Tibial artery (tissue), 4 donors: ENCODE measurements at regions not wholly inside any gene's neighbourhood (a gene's known extent, or its start where the extent isn't known, plus 50 kb on each side); places are given as distances from the start of the nearest gene placed in this dataset.

Experiments used
- DNase-seq, 2 donors: peaks; one replicate each; pipeline ENCODE4 v3.0.0-alpha.2; 2019
- H3K27ac ChIP-seq, 2 donors: fragments of 200-600 bp; sonication (generic) in 1 of 2; 1 replicate in 1 of 2; 2 replicates in 1 of 2; pipeline ENCODE4 v1.5.1; 2018 to 2019; ENCODE audit warnings: mild to moderate bottlenecking in 1 of 2
- H3K27me3 ChIP-seq, 2 donors: fragments of 200-600 bp; sonication (generic) in 1 of 2; one replicate each; pipeline versions ENCODE4 v1.5.1 to v1.6.0; 2016 to 2019
- H3K36me3 ChIP-seq, 3 donors: fragments of 200-600 bp; sonication (generic) in 2 of 3; one replicate each; pipeline ENCODE4 v1.5.1; 2016 to 2019; ENCODE audit warnings: mild to moderate bottlenecking in 2 of 3
- H3K4me1 ChIP-seq, 4 donors: fragments of 200-600 bp; sonication (generic) in 2 of 4; 1 replicate in 3 of 4; 2 replicates in 1 of 4; pipeline ENCODE4 v1.5.1; 2016 to 2019
- H3K4me3 ChIP-seq, 2 donors: fragments of 200-600 bp; sonication (generic) in 1 of 2; 1 replicate in 1 of 2; 2 replicates in 1 of 2; pipeline ENCODE4 v1.5.1; 2018 to 2019; ENCODE audit warnings: mild to moderate bottlenecking in 2 of 2
- H3K9me3 ChIP-seq, 3 donors: fragments of 200-600 bp; sonication (generic) in 1 of 3; one replicate each; pipeline ENCODE4 v1.5.1; 2016 to 2019
- CTCF ChIP-seq, 2 experiments: fragments of 200-600 bp in 1 of 2; fragments of 450-650 bp in 1 of 2; IDR thresholded peaks; one replicate each; pipeline ENCODE4 v1.5.1; 2017 to 2019; ENCODE audit warnings: antibody characterized with exemption in 2 of 2, mild to moderate bottlenecking in 1 of 2, moderate library complexity in 1 of 2
- intact Hi-C: fragments of 100-400 bp; cut with DNase I; formaldehyde crosslinking; loops from one replicate; pipeline ENCODE4 v1.15.0; 2023; ENCODE audit warnings: low total_unique reads

GRCh38 chr9:14031810-14032209, 282.1 kb downstream of the NFIB start:
- no peaks in the 10 kb centered on the region for H3K9me3 ChIP-seq
- H3K36me3 ChIP-seq = no peaks in the 10 kb centered on the region
- H3K4me3 ChIP-seq = no peak overlapping the region
- H3K4me1 ChIP-seq = peaks cover 0 to 53% (median 26%) of the 10 kb centered on the region in 4 donors
- DNase-seq = no peak
- intact Hi-C loops = loop anchor here (10.0 kb wide), 1 partner anchor 53 kb away; no protein-coding TSS in a partner anchor
- no peaks in the 10 kb centered on the region for H3K27me3 ChIP-seq
- H3K27ac ChIP-seq = peak overlapping the region; percentile 74 to 80
- no peak for TF ChIP-seq CTCF (IDR thresholded peaks at IDR 0.05)

GRCh38 chr9:14031060-14031414, 282.9 kb downstream of the NFIB start:
- intact Hi-C loops = loop anchor here (10.0 kb wide), 1 partner anchor 54 kb away; no protein-coding TSS in a partner anchor
- no peaks in the 10 kb centered on the region for H3K27me3 ChIP-seq
- H3K4me3 ChIP-seq = peak overlapping the region; percentile 19 to 30
- peak in 1 of 2 experiments; percentile 35 for TF ChIP-seq CTCF (IDR thresholded peaks at IDR 0.05)
- peaks cover 0 to 59% (median 28%) of the 10 kb centered on the region in 4 donors for H3K4me1 ChIP-seq
- H3K36me3 ChIP-seq = no peaks in the 10 kb centered on the region
- no peaks in the 10 kb centered on the region for H3K9me3 ChIP-seq
- peak; percentile 34 to 74 for DNase-seq
- peak overlapping the region; percentile 74 to 80 for H3K27ac ChIP-seq

GRCh38 chr9:14030375-14031059, 283.4 kb downstream of the NFIB start:
- no peaks in the 10 kb centered on the region for H3K27me3 ChIP-seq
- DNase-seq = no peak
- peak overlapping the region; percentile 74 to 80 for H3K27ac ChIP-seq
- no peaks in the 10 kb centered on the region for H3K9me3 ChIP-seq
- H3K4me1 ChIP-seq = peaks cover 0 to 59% (median 28%) of the 10 kb centered on the region in 4 donors
- no peak for TF ChIP-seq CTCF (IDR thresholded peaks at IDR 0.05)
- intact Hi-C loops = loop anchor here (10.0 kb wide), 1 partner anchor 54 kb away; no protein-coding TSS in a partner anchor
- H3K4me3 ChIP-seq = peak overlapping the region; percentile 19 to 30
- H3K36me3 ChIP-seq = no peaks in the 10 kb centered on the region

GRCh38 chr9:14029806-14030374, 284.1 kb downstream of the NFIB start:
- Histone ChIP-seq H3K27me3 (no peaks in the 10 kb centered on the region), H3K9me3 (no peaks in the 10 kb centered on the region), H3K27ac (peak overlapping the region; percentile 74 to 80), H3K4me1 (peaks cover 0 to 59% (median 28%) of the 10 kb centered on the region in 4 donors), H3K4me3 (peak overlapping the region; percentile 19 to 30), H3K36me3 (no peaks in the 10 kb centered on the region)
- no peak for DNase-seq
- TF ChIP-seq CTCF (IDR thresholded peaks at IDR 0.05) = no peak
- intact Hi-C loops = loop anchor here (10.0 kb wide), 2 partner anchors 55 to 285 kb away; partner anchors contain the start of gene NFIB

GRCh38 chr9:14027116-14027800, 286.7 kb downstream of the NFIB start:
- peaks cover 0 to 61% (median 30%) of the 10 kb centered on the region in 4 donors for H3K4me1 ChIP-seq
- H3K4me3 ChIP-seq = no peak overlapping the region
- peak; percentile 64 to 86 for DNase-seq
- no peaks in the 10 kb centered on the region for H3K9me3 ChIP-seq
- H3K27me3 ChIP-seq = no peaks in the 10 kb centered on the region
- no peak for TF ChIP-seq CTCF (IDR thresholded peaks at IDR 0.05)
- intact Hi-C loops = loop anchor here (10.0 kb wide), 1 partner anchor 288 kb away; the partner anchor contains the start of gene NFIB
- peak overlapping the region; percentile 67 to 80 for H3K27ac ChIP-seq
- H3K36me3 ChIP-seq = no peaks in the 10 kb centered on the region
